ENCODE measurements at regions not wholly inside any gene's neighbourhood (a gene's known extent, or its start where the extent isn't known, plus 50 kb on each side); places are given as distances from the start of the nearest gene placed in this dataset.
"Not testable (repeated sequence)": the region's sequence is repeated elsewhere in the genome, so short reads cannot be mapped to it uniquely, and the experiment has no call there.

DNA sequence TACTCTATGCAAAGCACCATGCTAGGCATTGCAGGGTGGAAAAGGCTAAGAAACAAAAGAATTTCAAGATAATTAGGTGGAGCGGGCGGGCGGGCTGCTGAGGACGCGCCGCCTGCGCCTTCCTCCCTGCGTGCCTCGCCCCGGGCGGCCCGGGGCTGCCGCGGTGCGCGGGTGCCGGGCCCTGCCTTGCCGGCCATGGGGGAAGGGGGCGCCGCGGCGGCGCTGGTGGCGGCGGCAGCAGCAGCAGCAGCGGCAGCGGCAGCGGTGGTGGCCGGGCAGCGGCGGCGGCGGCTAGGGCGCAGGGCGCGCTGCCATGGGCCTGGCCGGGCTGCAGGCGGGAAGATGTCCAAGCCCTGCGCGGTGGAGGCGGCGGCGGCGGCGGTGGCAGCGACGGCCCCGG, 884.3 kb downstream of the TUBA3C start:
- H3K9ac ChIP-seq (replicated peaks in 1 of 4; ENCODE audit: extremely low read depth in 1 of 4, low read depth in 3 of 4, low read length in 3 of 4); POLR2A ChIA-PET (ENCODE audit: partially characterized antibody); H3K4me1 ChIP-seq (replicated peaks in 1 of 4; ENCODE audit: control insufficient read depth in 3 of 4, insufficient read depth in 4 of 4, low read length in 3 of 4); H3K56ac ChIP-seq (replicated peaks; ENCODE audit: insufficient read length, low read depth, low read length); H3K23me2 ChIP-seq (ENCODE audit: low read depth, low read length); H3K18ac ChIP-seq (ENCODE audit: extremely low read depth, low read length); H2BK5ac ChIP-seq (ENCODE audit: low read depth, low read length); H3K4me3 ChIP-seq (ENCODE audit: extremely low read depth in 1 of 4, insufficient read depth in 2 of 4, low read depth in 3 of 4, low read length in 4 of 4); CTCF ChIA-PET (ENCODE audit: partially characterized antibody); H2BK12ac ChIP-seq (ENCODE audit: low read depth, low read length); H3K27me3 ChIP-seq (replicated peaks in 1 of 4; ENCODE audit: control insufficient read depth in 3 of 4, extremely low read depth in 1 of 4, insufficient read depth in 3 of 4, low read length in 3 of 4); DNase-seq (ENCODE audit: low read depth in 1 of 2, low spot score in 2 of 2); H2AK5ac ChIP-seq (ENCODE audit: low read depth, low read length); H2BK120ac ChIP-seq (replicated peaks; ENCODE audit: low read depth, low read length); H3K79me2 ChIP-seq (ENCODE audit: control insufficient read depth in 1 of 2, insufficient read depth in 2 of 2, low read length in 2 of 2); H4K8ac ChIP-seq (ENCODE audit: extremely low read depth, insufficient read depth, low read length); H4K91ac ChIP-seq (replicated peaks; ENCODE audit: insufficient read length, low read length); H2AFZ ChIP-seq (ENCODE audit: low read length); H3K4ac ChIP-seq (replicated peaks; ENCODE audit: insufficient read length, low read depth, low read length); H3K27ac ChIP-seq (ENCODE audit: low read depth, low read length); H3K4me2 ChIP-seq (ENCODE audit: insufficient read depth in 1 of 2, low read depth in 2 of 2, low read length in 2 of 2); H3K14ac ChIP-seq (ENCODE audit: insufficient read length); H4K5ac ChIP-seq (ENCODE audit: insufficient read length, low read depth, low read length); H3K23ac ChIP-seq (ENCODE audit: insufficient read length); H3K36me3 ChIP-seq (ENCODE audit: control insufficient read depth in 2 of 4, insufficient read depth in 4 of 4, low read length in 3 of 4); H3K79me1 ChIP-seq (ENCODE audit: low read depth, low read length); H4K20me1 ChIP-seq (replicated peaks in 1 of 2; ENCODE audit: control insufficient read depth in 1 of 2, insufficient read depth in 2 of 2, low read length in 2 of 2); FAIRE-seq; H2BK20ac ChIP-seq (ENCODE audit: low read length); H2BK15ac ChIP-seq (ENCODE audit: low read length): not testable (repeated sequence)
- peaks cover 6 to 51% of the 10 kb centered on the region in 2 experiments; a peak in 3 of 4 replicates for H3K9me3 ChIP-seq (ENCODE audit: insufficient read depth in 2 of 2, low read depth in 1 of 2, low read length in 1 of 2)
- whole genome bisulfite sequencing, 2 experiments (ENCODE audit: extremely low coverage in 1 of 2, insufficient coverage in 1 of 2, insufficient read length in 1 of 2, insufficient replicate concordance in 2 of 2, low coverage in 1 of 2, low lambda C conversion rate in 2 of 2, missing lambda C conversion rate in 1 of 2): 84% methylated on average over 27 of the region's 48 CpGs; no CpG with 5 or more reads in 1 of the 2 experiments

DNA sequence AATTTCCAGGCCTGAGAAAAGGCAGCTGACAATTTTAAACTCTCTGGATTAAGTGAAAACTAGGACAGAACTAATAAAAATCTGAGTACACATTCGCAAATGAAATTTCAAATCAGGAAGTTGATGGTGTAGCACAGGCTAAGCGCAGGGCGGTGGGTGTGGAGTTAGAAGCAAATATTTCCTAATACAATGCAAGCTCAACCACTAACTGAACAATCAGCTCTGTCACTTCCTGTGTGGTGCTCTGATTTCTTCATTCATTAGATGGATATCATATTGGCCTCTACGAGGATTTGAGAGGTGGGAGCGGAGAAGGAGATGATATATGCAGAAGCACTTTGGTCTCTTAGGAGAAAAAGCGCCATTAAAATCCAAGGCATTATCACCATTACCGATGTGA, 885.0 kb downstream of the TUBA3C start:
- not testable (repeated sequence) for H3K18ac ChIP-seq (ENCODE audit: extremely low read depth, low read length); FAIRE-seq; H3K36me3 ChIP-seq (ENCODE audit: control insufficient read depth in 2 of 4, insufficient read depth in 4 of 4, low read length in 3 of 4)

More for the DNA sequence above, 885.0 kb downstream of the TUBA3C start:
- H3K4ac ChIP-seq (replicated peaks; ENCODE audit: insufficient read length, low read depth, low read length); DNase-seq (ENCODE audit: low read depth in 1 of 2, low spot score in 2 of 2); H3K14ac ChIP-seq (ENCODE audit: insufficient read length); H4K8ac ChIP-seq (ENCODE audit: extremely low read depth, insufficient read depth, low read length); H3K79me1 ChIP-seq (ENCODE audit: low read depth, low read length); H2AK5ac ChIP-seq (ENCODE audit: low read depth, low read length); H2BK120ac ChIP-seq (replicated peaks; ENCODE audit: low read depth, low read length); H2BK12ac ChIP-seq (ENCODE audit: low read depth, low read length); H2BK5ac ChIP-seq (ENCODE audit: low read depth, low read length); H2BK20ac ChIP-seq (ENCODE audit: low read length); H2AFZ ChIP-seq (ENCODE audit: low read length); H2BK15ac ChIP-seq (ENCODE audit: low read length); H3K79me2 ChIP-seq (ENCODE audit: control insufficient read depth in 1 of 2, insufficient read depth in 2 of 2, low read length in 2 of 2); H3K4me3 ChIP-seq (ENCODE audit: extremely low read depth in 1 of 4, insufficient read depth in 2 of 4, low read depth in 3 of 4, low read length in 4 of 4); H3K27me3 ChIP-seq (replicated peaks in 1 of 4; ENCODE audit: control insufficient read depth in 3 of 4, extremely low read depth in 1 of 4, insufficient read depth in 3 of 4, low read length in 3 of 4); H4K20me1 ChIP-seq (replicated peaks in 1 of 2; ENCODE audit: control insufficient read depth in 1 of 2, insufficient read depth in 2 of 2, low read length in 2 of 2); H3K4me2 ChIP-seq (ENCODE audit: insufficient read depth in 1 of 2, low read depth in 2 of 2, low read length in 2 of 2); H3K23ac ChIP-seq (ENCODE audit: insufficient read length); H4K91ac ChIP-seq (replicated peaks; ENCODE audit: insufficient read length, low read length); H3K23me2 ChIP-seq (ENCODE audit: low read depth, low read length); H3K56ac ChIP-seq (replicated peaks; ENCODE audit: insufficient read length, low read depth, low read length); CTCF ChIA-PET (ENCODE audit: partially characterized antibody); H3K9ac ChIP-seq (replicated peaks in 1 of 4; ENCODE audit: extremely low read depth in 1 of 4, low read depth in 3 of 4, low read length in 3 of 4); H4K5ac ChIP-seq (ENCODE audit: insufficient read length, low read depth, low read length); H3K27ac ChIP-seq (ENCODE audit: low read depth, low read length); POLR2A ChIA-PET (ENCODE audit: partially characterized antibody); H3K4me1 ChIP-seq (replicated peaks in 1 of 4; ENCODE audit: control insufficient read depth in 3 of 4, insufficient read depth in 4 of 4, low read length in 3 of 4): not testable (repeated sequence)
- H3K9me3 ChIP-seq (ENCODE audit: insufficient read depth in 2 of 2, low read depth in 1 of 2, low read length in 1 of 2): peaks cover 5 to 46% of the 10 kb centered on the region in 2 experiments; a peak in 3 of 4 replicates
- 82% methylated on average over 5 of the region's 7 CpGs; no CpG with 5 or more reads in 1 of the 2 experiments for WGBS, 2 experiments (ENCODE audit: extremely low coverage in 1 of 2, insufficient coverage in 1 of 2, insufficient read length in 1 of 2, insufficient replicate concordance in 2 of 2, low coverage in 1 of 2, low lambda C conversion rate in 2 of 2, missing lambda C conversion rate in 1 of 2)
